HCT116 (cell line): ENCODE measurements at regions not wholly inside any gene's neighbourhood (a gene's known extent, or its start where the extent isn't known, plus 50 kb on each side); places are given as distances from the start of the nearest gene placed in this dataset.

ENCODE experiments used
- ATAC-seq: fragments of 200-7000 bp; cut with Tn5 transposase; 2 replicates; pipeline ENCODE4 v1.9.1; 2020; ENCODE audit warnings: mild to moderate bottlenecking, moderate library complexity
- BruUV-seq: library from RNA; stranded (reverse); fragments of 400-500 nt; replicated peaks from 2 replicates; lab custom pipeline; 2021; lab: Mats Ljungman, UMichigan
- CTCF ChIA-PET: fragments of 300-600 bp; sonication (Branson Sonifier 250); formaldehyde crosslinking; loops from one replicate; lab custom pipeline; 2021; ENCODE audit warnings: antibody characterized with exemption; lab: Charles Lee
- POLR2A ChIA-PET: fragments of 300-600, 350-600 bp; sonication (Branson Sonifier 250); formaldehyde crosslinking; loops from one replicate; lab custom pipeline; 2021; ENCODE audit warnings: antibody characterized with exemption; lab: Charles Lee
- RAD21 ChIA-PET, 2 experiments: fragments of 300-600 bp; sonication (Branson Sonifier 250); formaldehyde crosslinking; loops; one replicate each; lab custom pipeline; 2023; ENCODE audit warnings: low total read pairs in 2 of 2; ENCODE audit not compliant: uncharacterized antibody in 2 of 2, unreplicated experiment in 2 of 2, low non-redundant PET in 1 of 2; lab: Charles Lee
- DNase-seq: peaks from one replicate; pipeline ENCODE4 v3.0.0-alpha.2; 2010; ENCODE audit warnings: low read depth, low spot score
- H2AFZ ChIP-seq: fragments of 200-600 bp; shearing (Covaris generic), sonication (generic); 2 replicates; pipeline ENCODE4 v1.6.1; 2017; ENCODE audit warnings: low read depth, mixed run types, mixed read lengths, antibody characterized with exemption, low read length; ENCODE audit not compliant: poor library complexity, severe bottlenecking
- H3K27ac ChIP-seq: 2 replicates; pipeline ENCODE4 v1.5.1; 2012; ENCODE audit warnings: low read depth, low read length
- H3K27me3 ChIP-seq: fragments of 200-600 bp; sonication (generic); 2 replicates; pipeline ENCODE4 v1.6.1; 2016; ENCODE audit warnings: mixed run types, low read length, mixed read lengths; ENCODE audit not compliant: insufficient read depth
- H3K36me3 ChIP-seq, 2 experiments: fragments of 200-500 bp in 1 of 2; fragments of 200-600 bp in 1 of 2; sonication (Bioruptor generic) in 1 of 2; sonication (generic) in 1 of 2; 2 replicates each; pipeline versions ENCODE4 v1.5.1 to v1.6.1; 2014 to 2016; ENCODE audit warnings: low read length in 2 of 2, inconsistent platforms in 1 of 2, mixed read lengths in 1 of 2, mixed run types in 1 of 2; ENCODE audit not compliant: insufficient read depth in 2 of 2, control insufficient read depth in 1 of 2
- H3K4me1 ChIP-seq, 2 experiments: fragments of 200-600 bp in 1 of 2; sonication (generic) in 1 of 2; 2 replicates each; pipeline versions ENCODE4 v1.5.1 to v1.6.1; 2012 to 2017; ENCODE audit warnings: low read length in 2 of 2, inconsistent platforms in 1 of 2, mild to moderate bottlenecking in 1 of 2, mixed read lengths in 1 of 2, mixed run types in 1 of 2, moderate library complexity in 1 of 2; ENCODE audit not compliant: insufficient read depth in 2 of 2, control insufficient read depth in 1 of 2
- H3K4me2 ChIP-seq: fragments of 200-600 bp; sonication (generic); 2 replicates; pipeline ENCODE4 v1.6.1; 2017; ENCODE audit warnings: mixed run types, low read length, mixed read lengths
- H3K4me3 ChIP-seq, 2 experiments: fragments of 200-600 bp in 1 of 2; sonication (generic) in 1 of 2; replicated peaks in 1 of 2; 2 replicates each; pipeline ENCODE4 v1.5.1; 2011 to 2016; ENCODE audit warnings: low read length in 2 of 2, control low read depth in 1 of 2, low read depth in 1 of 2, mild to moderate bottlenecking in 1 of 2, mixed read lengths in 1 of 2, mixed run types in 1 of 2
- H3K79me2 ChIP-seq: fragments of 200-600 bp; sonication (generic); 2 replicates; pipeline ENCODE4 v1.6.1; 2017; ENCODE audit warnings: mild to moderate bottlenecking, mixed run types, low read length, moderate library complexity, mixed read lengths; ENCODE audit not compliant: insufficient read depth
- H3K9ac ChIP-seq: fragments of 200-600 bp; sonication (generic); 2 replicates; pipeline ENCODE4 v1.6.1; 2016; ENCODE audit warnings: low read length, mixed read lengths
- H3K9me2 ChIP-seq: fragments of 200-600 bp; sonication (generic), shearing (Covaris generic); 2 replicates; pipeline ENCODE4 v1.6.1; 2017; ENCODE audit warnings: mixed run types, mild to moderate bottlenecking, moderate library complexity; ENCODE audit not compliant: insufficient read depth
- H3K9me3 ChIP-seq, 2 experiments: fragments of 200-500 bp in 1 of 2; fragments of 200-600 bp in 1 of 2; sonication (Bioruptor generic) in 1 of 2; sonication (generic) in 1 of 2; 2 replicates each; pipeline ENCODE4 v1.6.1; 2014 to 2017; ENCODE audit warnings: low read length in 2 of 2, mixed read lengths in 2 of 2, inconsistent platforms in 1 of 2, low read depth in 1 of 2, mild to moderate bottlenecking in 1 of 2, mixed run types in 1 of 2, moderate library complexity in 1 of 2; ENCODE audit not compliant: control insufficient read depth in 1 of 2, insufficient read depth in 1 of 2
- H4K20me1 ChIP-seq: fragments of 200-600 bp; sonication (generic), shearing (Covaris generic); 2 replicates; pipeline ENCODE4 v1.6.1; 2017; ENCODE audit warnings: mixed run types, mild to moderate bottlenecking, moderate library complexity; ENCODE audit not compliant: insufficient read depth
- CBX3 ChIP-seq: IDR thresholded peaks from 2 replicates; pipeline ENCODE4 v1.6.1; 2012; ENCODE audit warnings: low read depth
- CEBPB ChIP-seq: IDR thresholded peaks from 2 replicates; pipeline ENCODE4 v1.6.1; 2012; ENCODE audit warnings: low read depth
- CTCF ChIP-seq, 3 experiments: fragments of 200-600 bp in 1 of 3; sonication (generic) in 1 of 3; IDR thresholded peaks in 2 of 3; conservative IDR thresholded peaks in 1 of 3; 2 replicates each; pipeline ENCODE4 v1.5.1; 2012 to 2017; ENCODE audit warnings: low read depth in 2 of 3, low read length in 2 of 3, antibody characterized with exemption in 1 of 3, borderline replicate concordance in 1 of 3, control low read depth in 1 of 3, mild to moderate bottlenecking in 1 of 3, mixed read lengths in 1 of 3, mixed run types in 1 of 3, moderate library complexity in 1 of 3; ENCODE audit not compliant: insufficient read depth in 1 of 3
- ELF1 ChIP-seq: IDR thresholded peaks from 2 replicates; pipeline ENCODE4 v1.6.1; 2012; ENCODE audit warnings: low read depth, borderline replicate concordance
- EZH2 ChIP-seq: fragments of 200-600 bp; sonication (generic); IDR thresholded peaks from 2 replicates; pipeline ENCODE4 v1.6.1; 2017; ENCODE audit warnings: antibody characterized with exemption, mixed run types
- FOSL1 ChIP-seq: IDR thresholded peaks from 2 replicates; pipeline ENCODE4 v1.6.1; 2012; ENCODE audit warnings: low read depth
- JUND ChIP-seq: IDR thresholded peaks from 2 replicates; pipeline ENCODE4 v1.6.1; 2012
- POLR2A ChIP-seq: IDR thresholded peaks from 2 replicates; pipeline ENCODE4 v1.7.0; 2011; ENCODE audit warnings: borderline replicate concordance; ENCODE audit not compliant: insufficient read depth, insufficient read length; ENCODE audit errors: extremely low read depth
- POLR2AphosphoS5 ChIP-seq: IDR thresholded peaks from 2 replicates; pipeline ENCODE4 v1.6.1; 2011; ENCODE audit warnings: mild to moderate bottlenecking, low read depth, low read length, moderate library complexity
- RAD21 ChIP-seq: IDR thresholded peaks from 2 replicates; pipeline ENCODE4 v1.6.1; 2012; ENCODE audit warnings: low read depth, mild to moderate bottlenecking
- REST ChIP-seq: IDR thresholded peaks from 2 replicates; pipeline ENCODE4 v1.6.1; 2012; ENCODE audit warnings: low read depth
- SIN3A ChIP-seq: IDR thresholded peaks from 2 replicates; pipeline ENCODE4 v1.6.1; 2012; ENCODE audit warnings: low read depth
- SP1 ChIP-seq: IDR thresholded peaks from 2 replicates; pipeline ENCODE4 v1.6.1; 2012; ENCODE audit warnings: low read depth
- SRF ChIP-seq: IDR thresholded peaks from 2 replicates; pipeline ENCODE4 v1.6.1; 2012; ENCODE audit warnings: low read depth
- TCF7L2 ChIP-seq: IDR thresholded peaks from 2 replicates; pipeline ENCODE4 v1.7.0; 2011; ENCODE audit warnings: borderline replicate concordance, inconsistent platforms; ENCODE audit not compliant: insufficient read depth, insufficient read length; ENCODE audit errors: extremely low read depth
- YY1 ChIP-seq: IDR thresholded peaks from 2 replicates; pipeline ENCODE4 v1.6.1; 2011; ENCODE audit warnings: low read length, low read depth, moderate library complexity, mild to moderate bottlenecking; ENCODE audit not compliant: insufficient replicate concordance; ENCODE audit errors: extremely low read depth
- ZFX ChIP-seq: fragments of 450-650 bp; IDR thresholded peaks from 2 replicates; pipeline ENCODE4 v1.6.1; 2017
- ZNF274 ChIP-seq: fragments of 200-500 bp; sonication (Bioruptor generic); IDR thresholded peaks from 2 replicates; pipeline ENCODE4 v1.6.1; 2014; ENCODE audit warnings: mild to moderate bottlenecking, low read depth, low read length, inconsistent platforms
- intact Hi-C: fragments of 100-400 bp; cut with micrococcal nuclease; formaldehyde crosslinking; loops from 2 replicates; pipeline ENCODE4 v1.10.0; 2022
- TF ChIP-seq, protein P1 (sequence below): IDR thresholded peaks from 2 replicates; pipeline ENCODE4 v1.6.1; 2012
- TF ChIP-seq, protein P2 (sequence below): IDR thresholded peaks from 2 replicates; pipeline ENCODE4 v1.6.1; 2012

- Histone ChIP-seq H4K20me1 (no peaks in the 10 kb centered on the region), H3K79me2 (no peaks in the 10 kb centered on the region), H3K4me1 (no peaks in the 10 kb centered on the region), H3K9me2 (no peaks in the 10 kb centered on the region), H3K27ac (no peak overlapping the region)
- RAD21 ChIA-PET = no interaction called here
- no peak for ATAC-seq
- no peak for TF ChIP-seq ELF1
- TF ChIP-seq EZH2 = no peak
- no peak for TF ChIP-seq ZFX
- no peak for TF ChIP-seq RAD21
- no peak for TF ChIP-seq FOSL1
- no peak for TF ChIP-seq SP1
- TF ChIP-seq REST = no peak
- no peak for TF ChIP-seq JUND
- no peak for TF ChIP-seq POLR2A
- TF ChIP-seq SRF = no peak
- TF ChIP-seq, protein P1, sequence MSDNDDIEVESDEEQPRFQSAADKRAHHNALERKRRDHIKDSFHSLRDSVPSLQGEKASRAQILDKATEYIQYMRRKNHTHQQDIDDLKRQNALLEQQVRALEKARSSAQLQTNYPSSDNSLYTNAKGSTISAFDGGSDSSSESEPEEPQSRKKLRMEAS = no peak
- no peak for TF ChIP-seq CBX3
- no peak for TF ChIP-seq CTCF (IDR thresholded peaks at IDR 0.05 in 2 of 3, conservative IDR thresholded peaks at IDR 0.05 in 1 of 3; ENCODE audit: borderline replicate concordance in 1 of 3, insufficient read depth in 1 of 3, low read depth in 2 of 3, low read length in 2 of 3)
- TF ChIP-seq POLR2AphosphoS5 = no peak
- TF ChIP-seq, protein P2, sequence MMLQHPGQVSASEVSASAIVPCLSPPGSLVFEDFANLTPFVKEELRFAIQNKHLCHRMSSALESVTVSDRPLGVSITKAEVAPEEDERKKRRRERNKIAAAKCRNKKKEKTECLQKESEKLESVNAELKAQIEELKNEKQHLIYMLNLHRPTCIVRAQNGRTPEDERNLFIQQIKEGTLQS = no peak
- no peak for TF ChIP-seq YY1
- no peak for TF ChIP-seq TCF7L2
- no peak for TF ChIP-seq ZNF274
- no peak for TF ChIP-seq CEBPB
- TF ChIP-seq SIN3A = no peak
- TF ChIP-seq, all 23 proteins: peak for 0
- DNase-seq = no peak
- intact Hi-C loops = no loop called here
- Histone ChIP-seq H3K9me3 (no peaks in the 10 kb centered on the region), H3K9ac (no peak overlapping the region), H3K27me3 (no peaks in the 10 kb centered on the region), H3K36me3 (no peaks in the 10 kb centered on the region), H2AFZ (no peak overlapping the region), H3K4me3 (no peak overlapping the region), H3K4me2 (no peak overlapping the region)
- POLR2A ChIA-PET = no interaction called here
- BruUV-seq = no TSS peak
- CTCF ChIA-PET = no interaction called here
Observed at GRCh38 chr13:70849222-70849621, 741.0 kb upstream of the KLHL1 start.
